Central memory CD8-positive, alpha-beta T cell (primary cell): ENCODE measurements at regions not wholly inside any gene's neighbourhood (a gene's known extent, or its start where the extent isn't known, plus 50 kb on each side); places are given as distances from the start of the nearest gene placed in this dataset.

Experiments used
- ATAC-seq: fragments of 150-1000 bp; cut with Tn5 transposase; replicated peaks from 2 replicates; pipeline ENCODE4 v1.10.0; 2022; ENCODE audit warnings: mild to moderate bottlenecking, moderate FRiP score, moderate number of reproducible peaks; ENCODE audit not compliant: poor library complexity, severe bottlenecking; ENCODE audit errors: extremely low read depth
- DNase-seq, 2 donors: peaks; one replicate each; pipeline ENCODE4 v3.0.0; 2021; ENCODE audit warnings: low spot score in 2 of 2
- H3K27ac Mint-ChIP-seq: one replicate; pipeline ENCODE4 v1.8.0; 2022; ENCODE audit warnings: low read depth, mild to moderate bottlenecking, moderate library complexity, mixed read lengths
- H3K27me3 Mint-ChIP-seq: one replicate; pipeline ENCODE4 v1.8.0; 2022; ENCODE audit warnings: mixed read lengths
- H3K36me3 Mint-ChIP-seq: one replicate; pipeline ENCODE4 v1.8.0; 2022; ENCODE audit warnings: mild to moderate bottlenecking, moderate library complexity, mixed read lengths; ENCODE audit not compliant: insufficient read depth
- H3K4me1 Mint-ChIP-seq: one replicate; pipeline ENCODE4 v1.8.0; 2022; ENCODE audit warnings: mixed read lengths
- H3K4me3 Mint-ChIP-seq: one replicate; pipeline ENCODE4 v1.8.0; 2022; ENCODE audit warnings: mild to moderate bottlenecking, moderate library complexity, mixed read lengths
- H3K9me3 Mint-ChIP-seq: one replicate; pipeline ENCODE4 v1.8.0; 2022; ENCODE audit warnings: mixed read lengths

GRCh38 chr5:85849411-85849810, 768.3 kb upstream of the COX7C start:
- H3K4me3 Mint-ChIP-seq = no peak overlapping the region
- H3K9me3 Mint-ChIP-seq = peaks cover 14% of the 10 kb centered on the region
- no peaks in the 10 kb centered on the region for H3K36me3 Mint-ChIP-seq
- H3K27me3 Mint-ChIP-seq = no peaks in the 10 kb centered on the region
- DNase-seq (no peak), ATAC-seq (no peak)
- no peaks in the 10 kb centered on the region for H3K4me1 Mint-ChIP-seq
- no peak overlapping the region for H3K27ac Mint-ChIP-seq

GRCh38 chr5:85865296-85865695, 752.4 kb upstream of the COX7C start:
- no peak for ATAC-seq
- no peak overlapping the region for H3K4me3 Mint-ChIP-seq
- no peak for DNase-seq
- no peak overlapping the region for H3K27ac Mint-ChIP-seq
- no peaks in the 10 kb centered on the region for H3K36me3 Mint-ChIP-seq
- peaks cover 25% of the 10 kb centered on the region for H3K9me3 Mint-ChIP-seq
- H3K4me1 Mint-ChIP-seq = no peaks in the 10 kb centered on the region
- H3K27me3 Mint-ChIP-seq = no peaks in the 10 kb centered on the region

- H3K4me1 Mint-ChIP-seq = no peaks in the 10 kb centered on the region
- H3K36me3 Mint-ChIP-seq = no peaks in the 10 kb centered on the region
- no peak overlapping the region for H3K27ac Mint-ChIP-seq
- H3K4me3 Mint-ChIP-seq = no peak overlapping the region
- no peak for ATAC-seq
- no peaks in the 10 kb centered on the region for H3K27me3 Mint-ChIP-seq
- DNase-seq = no peak
- H3K9me3 Mint-ChIP-seq = peaks cover 32% of the 10 kb centered on the region
These were observed 749.7 kb upstream of the COX7C start for GRCh38 chr5:85868070-85868469.

- no peak overlapping the region for H3K27ac Mint-ChIP-seq
- DNase-seq (no peak), ATAC-seq (no peak)
- H3K4me1 Mint-ChIP-seq = no peaks in the 10 kb centered on the region
- H3K36me3 Mint-ChIP-seq = no peaks in the 10 kb centered on the region
- peaks cover 19% of the 10 kb centered on the region for H3K9me3 Mint-ChIP-seq
- no peak overlapping the region for H3K4me3 Mint-ChIP-seq
- no peaks in the 10 kb centered on the region for H3K27me3 Mint-ChIP-seq
These were observed 723.7 kb upstream of the COX7C start for GRCh38 chr5:85893996-85894395.

GRCh38 chr5:85896514-85896913, 721.2 kb upstream of the COX7C start:
- peaks cover 19% of the 10 kb centered on the region for H3K9me3 Mint-ChIP-seq
- no peaks in the 10 kb centered on the region for H3K27me3 Mint-ChIP-seq

GRCh38 chr5:85906460-85906859, 711.3 kb upstream of the COX7C start:
- Mint-ChIP-seq H3K27me3 (no peaks in the 10 kb centered on the region), H3K36me3 (no peaks in the 10 kb centered on the region), H3K4me3 (no peak overlapping the region), H3K4me1 (no peaks in the 10 kb centered on the region), H3K9me3 (no peaks in the 10 kb centered on the region), H3K27ac (no peak overlapping the region)
- DNase-seq (no peak), ATAC-seq (no peak)

More at GRCh38 chr5:85896514-85896913, 721.2 kb upstream of the COX7C start:
- Mint-ChIP-seq H3K4me1 (no peaks in the 10 kb centered on the region), H3K36me3 (no peaks in the 10 kb centered on the region), H3K27ac (no peak overlapping the region), H3K4me3 (no peak overlapping the region)
- DNase-seq (no peak), ATAC-seq (no peak)

- H3K27ac Mint-ChIP-seq = no peak overlapping the region
- DNase-seq (no peak), ATAC-seq (no peak)
- no peaks in the 10 kb centered on the region for H3K4me1 Mint-ChIP-seq
- H3K9me3 Mint-ChIP-seq = peaks cover 7% of the 10 kb centered on the region
- no peak overlapping the region for H3K4me3 Mint-ChIP-seq
- no peaks in the 10 kb centered on the region for H3K27me3 Mint-ChIP-seq
- no peaks in the 10 kb centered on the region for H3K36me3 Mint-ChIP-seq
These were observed 707.4 kb upstream of the COX7C start for GRCh38 chr5:85910335-85910734.

- no peak overlapping the region for H3K27ac Mint-ChIP-seq
- H3K4me3 Mint-ChIP-seq = no peak overlapping the region
- H3K36me3 Mint-ChIP-seq = peaks cover 2% of the 10 kb centered on the region
- ATAC-seq = no peak
- H3K27me3 Mint-ChIP-seq = no peaks in the 10 kb centered on the region
- H3K4me1 Mint-ChIP-seq = no peaks in the 10 kb centered on the region
- peaks cover 26% of the 10 kb centered on the region for H3K9me3 Mint-ChIP-seq
- DNase-seq = no peak
These were observed 696.8 kb upstream of the COX7C start for GRCh38 chr5:85920984-85921383.

GRCh38 chr5:85921590-85921989, 696.2 kb upstream of the COX7C start:
- no peaks in the 10 kb centered on the region for H3K4me1 Mint-ChIP-seq
- no peak overlapping the region for H3K4me3 Mint-ChIP-seq
- ATAC-seq (no peak), DNase-seq (no peak)
- H3K9me3 Mint-ChIP-seq = peaks cover 26% of the 10 kb centered on the region
- H3K36me3 Mint-ChIP-seq = peaks cover 2% of the 10 kb centered on the region
- no peaks in the 10 kb centered on the region for H3K27me3 Mint-ChIP-seq
- no peak overlapping the region for H3K27ac Mint-ChIP-seq

GRCh38 chr5:85927632-85928031, 690.1 kb upstream of the COX7C start:
- H3K9me3 Mint-ChIP-seq = peaks cover 27% of the 10 kb centered on the region
- no peak overlapping the region for H3K27ac Mint-ChIP-seq
- no peaks in the 10 kb centered on the region for H3K27me3 Mint-ChIP-seq
- H3K4me3 Mint-ChIP-seq = no peak overlapping the region
- DNase-seq = no peak
- H3K4me1 Mint-ChIP-seq = no peaks in the 10 kb centered on the region
- H3K36me3 Mint-ChIP-seq = peaks cover 2% of the 10 kb centered on the region
- no peak for ATAC-seq

- Mint-ChIP-seq H3K27ac (no peak overlapping the region), H3K36me3 (peaks cover 2% of the 10 kb centered on the region), H3K27me3 (no peaks in the 10 kb centered on the region), H3K9me3 (peaks cover 9% of the 10 kb centered on the region), H3K4me3 (no peak overlapping the region), H3K4me1 (no peaks in the 10 kb centered on the region)
- no peak for DNase-seq
- ATAC-seq = no peak
These were observed 688.0 kb upstream of the COX7C start for GRCh38 chr5:85929713-85930112.

- H3K36me3 Mint-ChIP-seq = no peaks in the 10 kb centered on the region
- H3K9me3 Mint-ChIP-seq = peaks cover 14% of the 10 kb centered on the region
- DNase-seq (no peak), ATAC-seq (no peak)
- H3K4me1 Mint-ChIP-seq = no peaks in the 10 kb centered on the region
- H3K27me3 Mint-ChIP-seq = no peaks in the 10 kb centered on the region
- H3K27ac Mint-ChIP-seq = no peak overlapping the region
- no peak overlapping the region for H3K4me3 Mint-ChIP-seq
These were observed 686.5 kb upstream of the COX7C start for GRCh38 chr5:85931220-85931619.

GRCh38 chr5:85938201-85938600, 679.5 kb upstream of the COX7C start:
- no peak for ATAC-seq
- H3K36me3 Mint-ChIP-seq = no peaks in the 10 kb centered on the region

GRCh38 chr5:85951707-85952210, 666.0 kb upstream of the COX7C start:
- Mint-ChIP-seq H3K27me3 (no peaks in the 10 kb centered on the region), H3K27ac (no peak overlapping the region), H3K4me3 (no peak overlapping the region), H3K9me3 (peaks cover 9% of the 10 kb centered on the region), H3K4me1 (no peaks in the 10 kb centered on the region), H3K36me3 (no peaks in the 10 kb centered on the region)
- DNase-seq = no peak
- ATAC-seq = no peak

More at GRCh38 chr5:85938201-85938600, 679.5 kb upstream of the COX7C start:
- H3K27ac Mint-ChIP-seq = no peak overlapping the region
- no peak for DNase-seq
- H3K27me3 Mint-ChIP-seq = no peaks in the 10 kb centered on the region
- H3K4me3 Mint-ChIP-seq = no peak overlapping the region
- no peaks in the 10 kb centered on the region for H3K4me1 Mint-ChIP-seq
- peaks cover 27% of the 10 kb centered on the region for H3K9me3 Mint-ChIP-seq
